ENCODE measurements at regions not wholly inside any gene's neighbourhood (a gene's known extent, or its start where the extent isn't known, plus 50 kb on each side); places are given as distances from the start of the nearest gene placed in this dataset.
"Not testable (repeated sequence)": the region's sequence is repeated elsewhere in the genome, so short reads cannot be mapped to it uniquely, and the experiment has no call there.

DNA sequence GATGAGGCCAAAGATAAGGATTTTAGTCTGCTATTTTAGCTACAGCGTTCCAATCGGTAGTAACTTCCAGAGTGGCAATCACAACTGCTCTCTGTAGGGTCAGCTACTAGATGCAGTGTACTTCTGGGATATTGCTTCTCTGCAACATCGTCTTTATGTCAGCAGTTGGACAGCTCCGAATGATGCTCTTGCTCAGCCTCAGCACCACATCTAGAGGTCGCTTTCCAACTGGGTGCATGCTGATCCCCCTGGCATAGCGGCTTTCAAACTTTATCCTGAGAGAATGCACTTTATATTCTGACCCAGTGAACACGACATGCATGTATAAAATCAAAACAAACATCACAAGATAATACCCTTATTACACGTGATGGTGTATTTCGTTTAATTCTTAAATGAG lies 219.6 kb downstream of the C11orf87 start:
- H3K4me3 ChIP-seq (ENCODE audit: low read length) = no peak overlapping the region
- H3K9me3 ChIP-seq (ENCODE audit: insufficient read depth, low read depth, low read length) = no peaks in the 10 kb centered on the region
- H3K4me1 ChIP-seq (ENCODE audit: insufficient read depth, low read length) = no peaks in the 10 kb centered on the region
- no peak overlapping the region for H3K9ac ChIP-seq (ENCODE audit: low read depth, low read length)
- H3K36me3 ChIP-seq (ENCODE audit: insufficient read depth, low read depth, low read length) = no peaks in the 10 kb centered on the region
- H3K27ac ChIP-seq (ENCODE audit: low read length) = no peak overlapping the region
- H3K27me3 ChIP-seq (ENCODE audit: insufficient read depth, low read length) = no peaks in the 10 kb centered on the region

- Histone ChIP-seq H3K27ac (ENCODE audit: low read length) (no peak overlapping the region), H3K9ac (ENCODE audit: low read depth, low read length) (no peak overlapping the region), H3K36me3 (ENCODE audit: insufficient read depth, low read depth, low read length) (no peaks in the 10 kb centered on the region), H3K4me1 (ENCODE audit: insufficient read depth, low read length) (no peaks in the 10 kb centered on the region), H3K9me3 (ENCODE audit: insufficient read depth, low read depth, low read length) (no peaks in the 10 kb centered on the region), H3K27me3 (ENCODE audit: insufficient read depth, low read length) (no peaks in the 10 kb centered on the region), H3K4me3 (ENCODE audit: low read length) (no peak overlapping the region)
Measured at GRCh38 chr11:109644152-109644551, 222.2 kb downstream of the C11orf87 start.

DNA sequence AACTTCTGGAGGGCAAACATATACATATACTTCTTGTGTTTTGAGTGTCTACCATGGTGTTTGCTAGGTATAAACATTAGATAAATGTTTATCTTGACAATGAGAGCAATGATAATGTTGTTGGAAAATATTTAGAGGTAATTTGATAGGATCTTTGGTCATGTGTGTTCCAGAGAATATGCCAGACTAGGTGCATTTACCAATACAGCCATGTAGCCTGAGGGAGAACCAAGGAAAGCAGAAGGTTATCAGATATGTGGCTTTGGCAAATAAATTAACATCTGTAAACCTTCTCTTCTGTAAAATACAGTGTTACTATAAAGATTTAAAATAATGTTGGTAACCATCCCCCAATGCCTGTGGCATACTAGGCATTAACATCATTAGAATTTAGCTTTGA lies 226.8 kb downstream of the C11orf87 start:
- H3K27me3 ChIP-seq (ENCODE audit: insufficient read depth, low read length) = no peaks in the 10 kb centered on the region
- H3K4me1 ChIP-seq (ENCODE audit: insufficient read depth, low read length) = no peaks in the 10 kb centered on the region
- no peak overlapping the region for H3K4me3 ChIP-seq (ENCODE audit: low read length)
- H3K9me3 ChIP-seq (ENCODE audit: insufficient read depth, low read depth, low read length) = no peaks in the 10 kb centered on the region
- no peak overlapping the region for H3K9ac ChIP-seq (ENCODE audit: low read depth, low read length)
- H3K27ac ChIP-seq (ENCODE audit: low read length) = no peak overlapping the region
- no peaks in the 10 kb centered on the region for H3K36me3 ChIP-seq (ENCODE audit: insufficient read depth, low read depth, low read length)

- Histone ChIP-seq H3K27ac (ENCODE audit: low read length) (no peak overlapping the region), H3K9ac (ENCODE audit: low read depth, low read length) (no peak overlapping the region), H3K9me3 (ENCODE audit: insufficient read depth, low read depth, low read length) (no peaks in the 10 kb centered on the region), H3K4me3 (ENCODE audit: low read length) (no peak overlapping the region), H3K27me3 (ENCODE audit: insufficient read depth, low read length) (no peaks in the 10 kb centered on the region), H3K4me1 (ENCODE audit: insufficient read depth, low read length) (no peaks in the 10 kb centered on the region), H3K36me3 (ENCODE audit: insufficient read depth, low read depth, low read length) (no peaks in the 10 kb centered on the region)
Measured at GRCh38 chr11:109654091-109654490, 232.1 kb downstream of the C11orf87 start.

DNA sequence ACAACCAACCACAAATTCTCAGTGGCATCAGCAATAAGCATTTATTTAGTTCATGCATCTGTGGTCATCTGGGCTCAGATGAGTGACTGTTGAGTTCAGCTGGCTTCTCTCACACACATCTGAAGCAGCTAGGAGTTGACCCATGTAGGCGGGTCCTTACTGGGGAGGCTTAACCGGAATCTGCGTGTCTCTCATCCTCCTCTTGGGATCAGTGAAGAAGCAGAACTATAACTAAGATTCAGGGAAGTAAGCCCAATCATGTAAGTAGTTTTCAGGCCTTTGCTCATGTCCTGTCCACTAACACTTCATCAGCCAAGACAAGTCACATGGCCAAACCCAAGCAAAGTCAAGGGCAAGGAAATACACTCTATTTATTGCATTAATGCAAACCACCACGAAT lies 236.2 kb downstream of the C11orf87 start:
- H3K9ac ChIP-seq (ENCODE audit: low read depth, low read length) = no peak overlapping the region

GRCh38 chr11:109667719-109668118 lies 245.7 kb downstream of the C11orf87 start:
- H3K36me3 ChIP-seq (ENCODE audit: insufficient read depth, low read depth, low read length) = no peaks in the 10 kb centered on the region
- H3K27ac ChIP-seq (ENCODE audit: low read length) = no peak overlapping the region
- no peaks in the 10 kb centered on the region for H3K9me3 ChIP-seq (ENCODE audit: insufficient read depth, low read depth, low read length)
- H3K4me1 ChIP-seq (ENCODE audit: insufficient read depth, low read length) = no peaks in the 10 kb centered on the region
- H3K4me3 ChIP-seq (ENCODE audit: low read length) = no peak overlapping the region
- H3K9ac ChIP-seq (ENCODE audit: low read depth, low read length) = no peak overlapping the region
- H3K27me3 ChIP-seq (ENCODE audit: insufficient read depth, low read length) = no peaks in the 10 kb centered on the region

More for the DNA sequence above, 236.2 kb downstream of the C11orf87 start:
- Histone ChIP-seq H3K9me3 (ENCODE audit: insufficient read depth, low read depth, low read length) (no peaks in the 10 kb centered on the region), H3K4me1 (ENCODE audit: insufficient read depth, low read length) (no peaks in the 10 kb centered on the region), H3K4me3 (ENCODE audit: low read length) (no peak overlapping the region), H3K27ac (ENCODE audit: low read length) (no peak overlapping the region), H3K36me3 (ENCODE audit: insufficient read depth, low read depth, low read length) (no peaks in the 10 kb centered on the region), H3K27me3 (ENCODE audit: insufficient read depth, low read length) (no peaks in the 10 kb centered on the region)

DNA sequence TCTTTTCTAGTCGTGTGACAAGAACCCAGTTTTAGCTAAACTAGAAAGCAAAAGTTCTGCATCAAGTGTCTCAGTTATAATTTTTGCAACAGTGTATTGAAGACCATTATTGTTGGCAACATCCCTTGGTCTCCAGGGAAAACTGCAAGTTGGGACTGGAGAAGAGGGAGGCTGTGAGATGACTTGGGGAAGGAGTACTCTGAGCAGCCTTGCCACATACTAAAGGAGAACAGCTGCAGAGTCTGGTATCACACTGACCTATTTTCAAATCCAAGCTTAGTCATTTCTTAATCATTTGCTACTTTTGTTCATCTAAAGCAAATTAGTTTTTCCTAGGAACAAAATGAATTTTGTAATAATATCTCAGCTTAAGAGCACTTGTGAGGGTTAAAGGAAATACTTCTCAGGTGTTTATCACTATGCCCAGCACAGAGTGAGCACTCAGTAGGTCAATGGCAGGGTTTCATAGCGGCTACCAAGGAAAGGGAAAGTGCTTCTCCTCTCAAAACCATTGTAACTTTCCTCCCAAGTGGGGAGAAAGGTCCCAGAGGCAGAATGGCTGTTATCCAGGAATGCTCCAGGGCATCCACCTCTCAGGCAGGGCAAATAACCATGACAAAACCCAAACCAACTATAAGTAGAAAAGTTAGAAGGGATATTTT lies 247.1 kb downstream of the C11orf87 start:
- no peak overlapping the region for H3K9ac ChIP-seq (ENCODE audit: low read depth, low read length)
- no peaks in the 10 kb centered on the region for H3K9me3 ChIP-seq (ENCODE audit: insufficient read depth, low read depth, low read length)
- H3K4me1 ChIP-seq (ENCODE audit: insufficient read depth, low read length) = no peaks in the 10 kb centered on the region
- no peaks in the 10 kb centered on the region for H3K36me3 ChIP-seq (ENCODE audit: insufficient read depth, low read depth, low read length)
- no peak overlapping the region for H3K27ac ChIP-seq (ENCODE audit: low read length)
- no peaks in the 10 kb centered on the region for H3K27me3 ChIP-seq (ENCODE audit: insufficient read depth, low read length)
- H3K4me3 ChIP-seq (ENCODE audit: low read length) = no peak overlapping the region

DNA sequence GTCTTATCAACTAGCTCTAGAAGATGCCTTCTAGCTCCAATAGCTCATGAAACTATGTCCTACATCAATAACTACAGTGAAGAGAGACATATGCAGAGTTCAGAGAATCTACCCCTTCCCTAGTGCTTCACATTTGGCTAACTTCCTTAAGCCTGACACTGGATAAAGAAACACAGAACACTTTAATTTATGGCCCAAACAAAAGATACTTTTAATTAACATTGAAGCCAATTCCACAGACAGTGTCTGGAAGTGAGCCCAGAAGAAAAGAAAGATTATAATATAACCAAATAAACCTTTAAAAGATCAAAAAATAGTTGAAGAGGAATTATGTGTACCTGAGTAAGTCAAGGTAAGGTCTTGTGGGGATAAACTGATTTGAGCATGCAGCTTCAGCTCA lies 255.2 kb downstream of the C11orf87 start:
- H3K4me3 ChIP-seq (ENCODE audit: low read length) = no peak overlapping the region
- H3K9me3 ChIP-seq (ENCODE audit: insufficient read depth, low read depth, low read length) = no peaks in the 10 kb centered on the region
- H3K9ac ChIP-seq (ENCODE audit: low read depth, low read length) = no peak overlapping the region
- no peak overlapping the region for H3K27ac ChIP-seq (ENCODE audit: low read length)
- no peaks in the 10 kb centered on the region for H3K4me1 ChIP-seq (ENCODE audit: insufficient read depth, low read length)
- no peaks in the 10 kb centered on the region for H3K27me3 ChIP-seq (ENCODE audit: insufficient read depth, low read length)
- H3K36me3 ChIP-seq (ENCODE audit: insufficient read depth, low read depth, low read length) = no peaks in the 10 kb centered on the region

GRCh38 chr11:109677876-109678275 lies 255.9 kb downstream of the C11orf87 start:
- Histone ChIP-seq H3K27ac (ENCODE audit: low read length) (no peak overlapping the region), H3K4me3 (ENCODE audit: low read length) (no peak overlapping the region), H3K9ac (ENCODE audit: low read depth, low read length) (no peak overlapping the region), H3K4me1 (ENCODE audit: insufficient read depth, low read length) (no peaks in the 10 kb centered on the region), H3K27me3 (ENCODE audit: insufficient read depth, low read length) (no peaks in the 10 kb centered on the region), H3K36me3 (ENCODE audit: insufficient read depth, low read depth, low read length) (no peaks in the 10 kb centered on the region), H3K9me3 (ENCODE audit: insufficient read depth, low read depth, low read length) (no peaks in the 10 kb centered on the region)

GRCh38 chr11:109680127-109680526 lies 258.1 kb downstream of the C11orf87 start:
- Histone ChIP-seq H3K4me1 (ENCODE audit: insufficient read depth, low read length) (no peaks in the 10 kb centered on the region), H3K9me3 (ENCODE audit: insufficient read depth, low read depth, low read length) (no peaks in the 10 kb centered on the region), H3K27ac (ENCODE audit: low read length) (no peak overlapping the region), H3K36me3 (ENCODE audit: insufficient read depth, low read depth, low read length) (no peaks in the 10 kb centered on the region), H3K27me3 (ENCODE audit: insufficient read depth, low read length) (no peaks in the 10 kb centered on the region), H3K9ac (ENCODE audit: low read depth, low read length) (no peak overlapping the region), H3K4me3 (ENCODE audit: low read length) (no peak overlapping the region)

GRCh38 chr11:109682788-109683187 lies 260.8 kb downstream of the C11orf87 start:
- H3K27ac ChIP-seq (ENCODE audit: low read length); H3K9me3 ChIP-seq (ENCODE audit: insufficient read depth, low read depth, low read length); H3K9ac ChIP-seq (ENCODE audit: low read depth, low read length); H3K27me3 ChIP-seq (ENCODE audit: insufficient read depth, low read length); H3K36me3 ChIP-seq (ENCODE audit: insufficient read depth, low read depth, low read length); H3K4me1 ChIP-seq (ENCODE audit: insufficient read depth, low read length); H3K4me3 ChIP-seq (ENCODE audit: low read length): not testable (repeated sequence)

DNA sequence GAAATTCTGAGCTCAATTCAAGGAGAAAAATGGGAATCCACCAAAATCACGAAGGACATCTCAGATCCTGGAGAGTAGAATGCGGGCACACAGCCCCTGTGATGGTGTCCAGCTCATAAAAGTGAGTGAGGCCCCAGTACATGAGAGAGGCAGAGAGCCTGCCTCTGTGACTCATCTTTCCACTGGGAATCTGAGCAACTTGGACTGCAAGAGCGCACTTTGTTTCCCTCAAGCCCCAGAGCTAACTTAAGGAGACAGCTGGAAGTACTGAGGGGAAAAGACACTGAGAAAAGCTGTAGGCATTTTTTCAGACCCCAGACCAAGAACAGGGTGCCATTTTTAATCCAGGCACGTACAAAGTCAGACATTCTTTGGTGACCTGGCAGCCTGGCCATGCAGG lies 273.7 kb downstream of the C11orf87 start:
- H3K27ac ChIP-seq (ENCODE audit: low read length) = no peak overlapping the region
- no peaks in the 10 kb centered on the region for H3K36me3 ChIP-seq (ENCODE audit: insufficient read depth, low read depth, low read length)
- no peaks in the 10 kb centered on the region for H3K27me3 ChIP-seq (ENCODE audit: insufficient read depth, low read length)
- H3K9ac ChIP-seq (ENCODE audit: low read depth, low read length) = no peak overlapping the region
- H3K4me3 ChIP-seq (ENCODE audit: low read length) = no peak overlapping the region
- no peaks in the 10 kb centered on the region for H3K4me1 ChIP-seq (ENCODE audit: insufficient read depth, low read length)
- peaks cover 12% of the 10 kb centered on the region for H3K9me3 ChIP-seq (ENCODE audit: insufficient read depth, low read depth, low read length)

Measured in iPS-20b (cell line).